ENCODE measurements at regions not wholly inside any gene's neighbourhood (a gene's known extent, or its start where the extent isn't known, plus 50 kb on each side); places are given as distances from the start of the nearest gene placed in this dataset.
"Not testable (repeated sequence)": the region's sequence is repeated elsewhere in the genome, so short reads cannot be mapped to it uniquely, and the experiment has no call there.

GRCh38 chr15:56792211-56792610 is 58.9 kb upstream of the ZNF280D start:
- H3K9me3 Mint-ChIP-seq (ENCODE audit: low read depth), result peaks cover 28% of the 10 kb centered on the region
- no peaks in the 10 kb centered on the region for H3K27me3 Mint-ChIP-seq (ENCODE audit: low read depth)
- TF ChIP-seq CTCF (IDR thresholded peaks at IDR 0.05), result no peak
- H3K4me3 Mint-ChIP-seq (ENCODE audit: unreplicated experiment), result no peak overlapping the region
- no peak for DNase-seq (ENCODE audit: low spot score)
- no peak overlapping the region for H3K27ac Mint-ChIP-seq (ENCODE audit: unreplicated experiment)
- peaks cover 17% of the 10 kb centered on the region for H3K4me1 Mint-ChIP-seq (ENCODE audit: low read depth)
- peaks cover 7% of the 10 kb centered on the region for H3K36me3 Mint-ChIP-seq (ENCODE audit: low read depth)

- H3K4me3 Mint-ChIP-seq (ENCODE audit: unreplicated experiment); H3K27me3 Mint-ChIP-seq (ENCODE audit: low read depth): not testable (repeated sequence)
- peaks cover 17% of the 10 kb centered on the region for H3K4me1 Mint-ChIP-seq (ENCODE audit: low read depth)
These were observed 58.2 kb upstream of the ZNF280D start for GRCh38 chr15:56791521-56791920.

GRCh38 chr15:56788359-56788758 is 55.0 kb upstream of the ZNF280D start:
- H3K27ac Mint-ChIP-seq (ENCODE audit: unreplicated experiment), result no peak overlapping the region
- H3K4me3 Mint-ChIP-seq (ENCODE audit: unreplicated experiment), result no peak overlapping the region
- H3K27me3 Mint-ChIP-seq (ENCODE audit: low read depth), result no peaks in the 10 kb centered on the region
- peaks cover 7% of the 10 kb centered on the region for H3K36me3 Mint-ChIP-seq (ENCODE audit: low read depth)
- H3K4me1 Mint-ChIP-seq (ENCODE audit: low read depth), result no peaks in the 10 kb centered on the region
- no peak for DNase-seq (ENCODE audit: low spot score)
- H3K9me3 Mint-ChIP-seq (ENCODE audit: low read depth), result peaks cover 23% of the 10 kb centered on the region
- TF ChIP-seq CTCF (IDR thresholded peaks at IDR 0.05), result no peak

More at GRCh38 chr15:56791521-56791920, 58.2 kb upstream of the ZNF280D start:
- DNase-seq (ENCODE audit: low spot score); H3K36me3 Mint-ChIP-seq (ENCODE audit: low read depth); H3K27ac Mint-ChIP-seq (ENCODE audit: unreplicated experiment): not testable (repeated sequence)
- H3K9me3 Mint-ChIP-seq (ENCODE audit: low read depth), result peaks cover 28% of the 10 kb centered on the region

- no peak overlapping the region for H3K4me3 Mint-ChIP-seq (ENCODE audit: unreplicated experiment)
- no peak for DNase-seq (ENCODE audit: low spot score)
- H3K27ac Mint-ChIP-seq (ENCODE audit: unreplicated experiment), result no peak overlapping the region
- H3K36me3 Mint-ChIP-seq (ENCODE audit: low read depth), result peaks cover 4% of the 10 kb centered on the region
- H3K4me1 Mint-ChIP-seq (ENCODE audit: low read depth), result no peaks in the 10 kb centered on the region
- TF ChIP-seq CTCF (IDR thresholded peaks at IDR 0.05), result no peak
- no peaks in the 10 kb centered on the region for H3K27me3 Mint-ChIP-seq (ENCODE audit: low read depth)
- peaks cover 10% of the 10 kb centered on the region for H3K9me3 Mint-ChIP-seq (ENCODE audit: low read depth)
These were observed 53.7 kb upstream of the ZNF280D start for GRCh38 chr15:56786966-56787365.

- H3K27ac Mint-ChIP-seq (ENCODE audit: unreplicated experiment), result no peak overlapping the region
- H3K27me3 Mint-ChIP-seq (ENCODE audit: low read depth), result no peaks in the 10 kb centered on the region
- no peak for TF ChIP-seq CTCF (IDR thresholded peaks at IDR 0.05)
- H3K4me3 Mint-ChIP-seq (ENCODE audit: unreplicated experiment), result no peak overlapping the region
- no peak for DNase-seq (ENCODE audit: low spot score)
- peaks cover 3% of the 10 kb centered on the region for H3K36me3 Mint-ChIP-seq (ENCODE audit: low read depth)
- no peaks in the 10 kb centered on the region for H3K4me1 Mint-ChIP-seq (ENCODE audit: low read depth)
- H3K9me3 Mint-ChIP-seq (ENCODE audit: low read depth), result peaks cover 6% of the 10 kb centered on the region
These were observed 50.8 kb upstream of the ZNF280D start for GRCh38 chr15:56783857-56784661.

All from chondrocyte (in vitro differentiated cells).